DOHH2 (cell line): ENCODE measurements at regions not wholly inside any gene's neighbourhood (a gene's known extent, or its start where the extent isn't known, plus 50 kb on each side); places are given as distances from the start of the nearest gene placed in this dataset.
"Not testable (repeated sequence)": the region's sequence is repeated elsewhere in the genome, so short reads cannot be mapped to it uniquely, and the experiment has no call there.

Experiments used
- EZH2phosphoT487 ChIP-seq: fragments of 200-600 bp; sonication (generic); IDR thresholded peaks from 2 replicates; pipeline ENCODE4 v1.6.1; 2017; ENCODE audit warnings: borderline replicate concordance, mild to moderate bottlenecking, antibody characterized with exemption, low read length, moderate library complexity, mixed read lengths
- TF ChIP-seq, protein P1 (sequence below): fragments of 200-600 bp; sonication (generic); IDR thresholded peaks from one replicate; pipeline ENCODE4 v1.5.1; 2014; ENCODE audit warnings: antibody characterized with exemption, mild to moderate bottlenecking, low read depth, low read length; ENCODE audit not compliant: poor library complexity, severe bottlenecking

DNA sequence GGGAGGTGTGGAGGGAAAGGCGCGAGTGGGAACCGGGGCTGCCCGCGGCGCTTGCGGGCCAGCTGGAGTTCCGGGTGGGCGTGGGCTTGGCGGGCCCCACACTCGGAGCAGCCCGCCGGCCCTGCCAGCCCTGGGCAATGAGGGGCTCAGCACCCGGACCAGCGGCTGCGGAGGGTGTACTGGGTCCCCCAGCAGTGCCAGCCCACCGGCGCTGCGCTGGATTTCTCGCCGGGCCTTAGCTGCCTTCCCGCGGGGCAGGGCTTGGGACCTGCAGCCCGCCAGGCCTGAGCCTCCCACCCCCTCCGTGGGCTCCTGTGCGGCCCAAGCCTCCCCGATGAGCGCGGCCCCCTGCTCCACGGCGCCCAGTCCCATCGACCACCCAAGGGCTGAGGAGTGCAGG, 76.3 kb upstream of the TMEM252 start:
- TF ChIP-seq, protein P1, sequence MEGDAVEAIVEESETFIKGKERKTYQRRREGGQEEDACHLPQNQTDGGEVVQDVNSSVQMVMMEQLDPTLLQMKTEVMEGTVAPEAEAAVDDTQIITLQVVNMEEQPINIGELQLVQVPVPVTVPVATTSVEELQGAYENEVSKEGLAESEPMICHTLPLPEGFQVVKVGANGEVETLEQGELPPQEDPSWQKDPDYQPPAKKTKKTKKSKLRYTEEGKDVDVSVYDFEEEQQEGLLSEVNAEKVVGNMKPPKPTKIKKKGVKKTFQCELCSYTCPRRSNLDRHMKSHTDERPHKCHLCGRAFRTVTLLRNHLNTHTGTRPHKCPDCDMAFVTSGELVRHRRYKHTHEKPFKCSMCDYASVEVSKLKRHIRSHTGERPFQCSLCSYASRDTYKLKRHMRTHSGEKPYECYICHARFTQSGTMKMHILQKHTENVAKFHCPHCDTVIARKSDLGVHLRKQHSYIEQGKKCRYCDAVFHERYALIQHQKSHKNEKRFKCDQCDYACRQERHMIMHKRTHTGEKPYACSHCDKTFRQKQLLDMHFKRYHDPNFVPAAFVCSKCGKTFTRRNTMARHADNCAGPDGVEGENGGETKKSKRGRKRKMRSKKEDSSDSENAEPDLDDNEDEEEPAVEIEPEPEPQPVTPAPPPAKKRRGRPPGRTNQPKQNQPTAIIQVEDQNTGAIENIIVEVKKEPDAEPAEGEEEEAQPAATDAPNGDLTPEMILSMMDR = not testable (repeated sequence)
- not testable (repeated sequence) for TF ChIP-seq EZH2phosphoT487
